Esophagus muscularis mucosa (tissue), 4 donors: ENCODE measurements at regions not wholly inside any gene's neighbourhood (a gene's known extent, or its start where the extent isn't known, plus 50 kb on each side); places are given as distances from the start of the nearest gene placed in this dataset.
"Not testable (repeated sequence)": the region's sequence is repeated elsewhere in the genome, so short reads cannot be mapped to it uniquely, and the experiment has no call there.

ENCODE experiments used
- EP300 ChIP-seq: sonication (generic); formaldehyde crosslinking; IDR thresholded peaks from one replicate; pipeline ENCODE4 v1.6.1; 2017; ENCODE audit warnings: antibody characterized with exemption
- POLR2A ChIP-seq: fragments of 450-650 bp; IDR thresholded peaks from one replicate; pipeline ENCODE4 v1.6.1; 2017; ENCODE audit warnings: antibody characterized with exemption, moderate library complexity, mild to moderate bottlenecking, low read depth
- POLR2AphosphoS5 ChIP-seq, 2 donors: sonication (generic); formaldehyde crosslinking; IDR thresholded peaks; one replicate each; pipeline ENCODE4 v1.6.1; 2017; ENCODE audit warnings: antibody characterized with exemption in 2 of 2
- TF ChIP-seq, protein P1 (sequence below), 3 experiments: fragments of 200-600 bp in 2 of 3; fragments of 450-650 bp in 1 of 3; sonication (generic) in 2 of 3; IDR thresholded peaks; one replicate each; pipeline ENCODE4 v1.5.1; 2017 to 2019; ENCODE audit warnings: antibody characterized with exemption in 3 of 3, mild to moderate bottlenecking in 2 of 3, moderate library complexity in 1 of 3

DNA sequence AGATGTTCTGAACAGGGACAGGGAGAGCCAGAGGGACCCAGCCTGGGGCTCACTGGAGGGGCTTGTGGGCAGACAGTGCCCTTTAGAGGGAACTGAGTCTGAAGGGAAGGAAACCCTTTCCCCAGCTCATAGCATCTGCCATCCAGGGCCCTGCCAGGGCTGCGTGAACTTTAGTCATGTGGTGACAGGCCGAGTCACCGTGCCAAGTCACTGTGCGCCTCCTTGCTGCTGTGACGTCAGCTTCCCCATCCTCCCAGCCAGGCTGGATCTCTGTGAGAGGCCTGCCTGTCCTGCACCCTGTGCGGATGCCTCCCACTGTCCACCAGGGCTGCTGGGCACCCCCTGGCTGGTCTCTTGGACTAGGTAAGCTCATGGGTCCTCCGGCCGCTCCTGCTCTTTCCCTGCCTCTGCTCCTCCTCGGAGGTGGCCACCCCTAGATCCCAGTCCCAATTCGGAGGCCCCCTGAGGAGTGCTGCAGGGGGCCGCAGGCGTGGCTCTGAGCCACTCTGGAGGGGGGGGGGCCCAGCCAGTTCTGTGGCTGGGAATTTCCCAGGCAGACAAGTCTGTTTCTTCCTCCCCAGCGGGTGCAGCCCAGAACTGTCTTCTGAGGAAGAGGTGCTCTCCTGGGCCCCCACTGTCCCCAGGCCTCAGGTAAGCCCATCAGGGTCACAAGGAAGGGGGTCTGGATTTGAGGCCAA is 3080.9 kb downstream of the RPIA start:
- TF ChIP-seq, protein P1, sequence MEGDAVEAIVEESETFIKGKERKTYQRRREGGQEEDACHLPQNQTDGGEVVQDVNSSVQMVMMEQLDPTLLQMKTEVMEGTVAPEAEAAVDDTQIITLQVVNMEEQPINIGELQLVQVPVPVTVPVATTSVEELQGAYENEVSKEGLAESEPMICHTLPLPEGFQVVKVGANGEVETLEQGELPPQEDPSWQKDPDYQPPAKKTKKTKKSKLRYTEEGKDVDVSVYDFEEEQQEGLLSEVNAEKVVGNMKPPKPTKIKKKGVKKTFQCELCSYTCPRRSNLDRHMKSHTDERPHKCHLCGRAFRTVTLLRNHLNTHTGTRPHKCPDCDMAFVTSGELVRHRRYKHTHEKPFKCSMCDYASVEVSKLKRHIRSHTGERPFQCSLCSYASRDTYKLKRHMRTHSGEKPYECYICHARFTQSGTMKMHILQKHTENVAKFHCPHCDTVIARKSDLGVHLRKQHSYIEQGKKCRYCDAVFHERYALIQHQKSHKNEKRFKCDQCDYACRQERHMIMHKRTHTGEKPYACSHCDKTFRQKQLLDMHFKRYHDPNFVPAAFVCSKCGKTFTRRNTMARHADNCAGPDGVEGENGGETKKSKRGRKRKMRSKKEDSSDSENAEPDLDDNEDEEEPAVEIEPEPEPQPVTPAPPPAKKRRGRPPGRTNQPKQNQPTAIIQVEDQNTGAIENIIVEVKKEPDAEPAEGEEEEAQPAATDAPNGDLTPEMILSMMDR (IDR thresholded peaks at IDR 0.05): not testable (repeated sequence)
- not testable (repeated sequence) for TF ChIP-seq POLR2AphosphoS5 (IDR thresholded peaks at IDR 0.05); POLR2A; EP300
